ENCODE measurements at regions not wholly inside any gene's neighbourhood (a gene's known extent, or its start where the extent isn't known, plus 50 kb on each side); places are given as distances from the start of the nearest gene placed in this dataset.

DNA sequence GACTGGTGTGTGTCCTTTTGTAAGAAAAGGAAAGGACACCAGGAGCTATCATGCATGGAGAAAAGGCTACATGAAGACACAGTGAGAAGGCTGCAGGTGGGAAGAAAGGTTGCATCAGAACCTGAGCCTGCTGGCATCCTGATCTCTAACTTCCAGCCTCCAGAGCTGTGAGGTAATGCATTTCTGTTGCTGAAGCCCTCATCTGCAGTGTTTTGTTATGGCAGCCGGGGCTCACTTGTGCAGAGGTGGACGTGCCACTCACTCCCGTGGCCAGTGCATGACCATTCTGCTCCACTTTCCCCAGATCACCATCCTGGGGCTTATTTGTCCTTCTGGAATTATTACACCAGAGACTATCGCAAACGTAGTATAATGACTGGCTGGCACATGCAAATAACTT, 155.3 kb downstream of the IRS2 start:
- ChIA-PET POLR2A (ENCODE audit: unreplicated experiment) (no interaction called here), CTCF (no interaction called here)
- Histone ChIP-seq H4K8ac (ENCODE audit: low read depth in 2 of 2, low read length in 2 of 2) (no peak overlapping the region), H3K9ac (ENCODE audit: low read depth, low read length) (no peak overlapping the region), H3K14ac (replicated peaks; ENCODE audit: low read depth, low read length) (no peak overlapping the region), H2AFZ (replicated peaks; ENCODE audit: low read length, poor library complexity) (no peak overlapping the region), H3K27me3 (ENCODE audit: control insufficient read depth, insufficient read depth, low read length) (peaks cover 5% of the 10 kb centered on the region), H3K4me2 (ENCODE audit: low read depth, low read length) (no peak overlapping the region), H3K27ac (ENCODE audit: insufficient read depth, low read length) (no peak overlapping the region), H3K4me1 (ENCODE audit: control insufficient read depth, insufficient read depth, low read length) (peaks cover 9% of the 10 kb centered on the region), H2BK15ac (ENCODE audit: low read depth, low read length) (no peak overlapping the region), H2BK5ac (ENCODE audit: low read depth, low read length, poor library complexity, severe bottlenecking) (no peak overlapping the region), H2AK9ac (replicated peaks; ENCODE audit: low read depth, low read length, poor library complexity) (no peak overlapping the region), H3K36me3 (ENCODE audit: control insufficient read depth, insufficient read depth, low read length) (no peaks in the 10 kb centered on the region), H4K91ac (ENCODE audit: insufficient read depth, low read depth, low read length) (no peak overlapping the region), H3K9me3 (ENCODE audit: control insufficient read depth, insufficient read depth, low read length) (0 out of 2 replicates have a peak, but pooled peaks cover 2% of the 10 kb centered on the region), H3K4me3 (ENCODE audit: insufficient read depth, low read depth, low read length) (no peak overlapping the region), H3K18ac (ENCODE audit: low read depth, low read length) (no peak overlapping the region), H2AK5ac (ENCODE audit: low read depth, low read length) (no peak overlapping the region), H3K79me1 (ENCODE audit: low read depth in 1 of 2, low read length in 2 of 2) (no peaks in the 10 kb centered on the region), H4K5ac (ENCODE audit: low read depth, low read length) (no peak overlapping the region), H3K9me1 (ENCODE audit: insufficient read depth, low read length) (peaks cover 14% of the 10 kb centered on the region), H3K23ac (ENCODE audit: low read depth, low read length) (no peak overlapping the region), H4K20me1 (ENCODE audit: insufficient read depth, low read length) (no peaks in the 10 kb centered on the region), H2BK120ac (ENCODE audit: low read depth, low read length) (no peak overlapping the region), H2BK20ac (ENCODE audit: low read depth, low read length) (no peak overlapping the region), H3K4ac (ENCODE audit: low read depth, low read length) (no peak overlapping the region), H3K56ac (ENCODE audit: extremely low read depth, insufficient read depth, low read length) (no peak overlapping the region)
- ATAC-seq (ENCODE audit: low read depth) (no peak), DNase-seq (no peak)
- no peak for TF ChIP-seq NFE2L2 (IDR thresholded peaks at IDR 0.05; ENCODE audit: low read depth, low read length)
- TF ChIP-seq CEBPB (IDR thresholded peaks at IDR 0.05; ENCODE audit: low read depth, low read length): no peak
- TF ChIP-seq MAFK (IDR thresholded peaks at IDR 0.05; ENCODE audit: low read depth, low read length): no peak
- TF ChIP-seq MXI1 (IDR thresholded peaks at IDR 0.05; ENCODE audit: borderline replicate concordance, low read depth, low read length): no peak
- TF ChIP-seq RCOR1 (IDR thresholded peaks at IDR 0.05; ENCODE audit: insufficient replicate concordance, low read length): no peak
- no peak for TF ChIP-seq MAZ (IDR thresholded peaks at IDR 0.05; ENCODE audit: borderline replicate concordance, low read depth, low read length)
- intact Hi-C loops (cut with micrococcal nuclease) (no loop called here), in situ Hi-C loops (cut with MboI; ENCODE audit: low sequenced_read_pairs) (no loop called here), dilution Hi-C loops (cut with HindIII; ENCODE audit: low sequenced_read_pairs, unreplicated experiment) (no loop called here)
- no CpG with 5 or more reads among the region's 5 CpGs for WGBS, 2 experiments (ENCODE audit: extremely low coverage in 2 of 2, insufficient read length in 1 of 2)
- no TSS peak for BruUV-seq (replicated peaks)

Data from IMR-90 (cell line).